Hematopoietic multipotent progenitor cell (in vitro differentiated cells): ENCODE measurements at regions not wholly inside any gene's neighbourhood (a gene's known extent, or its start where the extent isn't known, plus 50 kb on each side); places are given as distances from the start of the nearest gene placed in this dataset.
"Not testable (repeated sequence)": the region's sequence is repeated elsewhere in the genome, so short reads cannot be mapped to it uniquely, and the experiment has no call there.

Source experiments
- DNase-seq, 3 donors: peaks; one replicate each; pipeline ENCODE4 v3.0.0-alpha.2; 2011 to 2015; ENCODE audit warnings: low read depth in 2 of 3, low spot score in 2 of 3

GRCh38 chr5:79924936-79925893, 65.8 kb downstream of the MTX3 start:
- DNase-seq = peak in 1 of 3 donors; percentile 1

GRCh38 chr5:79923431-79923830, 67.6 kb downstream of the MTX3 start:
- DNase-seq = no peak

- no peak for DNase-seq
Measured at GRCh38 chr5:79922626-79923025, 68.4 kb downstream of the MTX3 start.

- DNase-seq = not testable (repeated sequence)
Measured at GRCh38 chr5:79907452-79907851, 83.6 kb downstream of the MTX3 start.

GRCh38 chr5:79902571-79902970, 88.5 kb downstream of the MTX3 start:
- not testable (repeated sequence) for DNase-seq

GRCh38 chr5:79901631-79902030, 89.4 kb downstream of the MTX3 start:
- no peak for DNase-seq

GRCh38 chr5:79898611-79899010, 92.5 kb downstream of the MTX3 start:
- no peak for DNase-seq

GRCh38 chr5:79893976-79894375, 97.1 kb downstream of the MTX3 start:
- DNase-seq = no peak

- no peak for DNase-seq
Measured at GRCh38 chr5:79893485-79893884, 97.6 kb downstream of the MTX3 start.

GRCh38 chr5:79890930-79891249, 100.2 kb downstream of the MTX3 start:
- no peak for DNase-seq

- no peak for DNase-seq
Measured at GRCh38 chr5:79890119-79890929, 100.7 kb downstream of the MTX3 start.

- DNase-seq = no peak
Measured at GRCh38 chr5:79888643-79889042, 102.4 kb downstream of the MTX3 start.

- DNase-seq = no peak
Measured at GRCh38 chr5:79886925-79887655, 104.0 kb downstream of the MTX3 start.

- DNase-seq = no peak
Measured at GRCh38 chr5:79886456-79886855, 104.6 kb downstream of the MTX3 start.

- not testable (repeated sequence) for DNase-seq
Measured at GRCh38 chr5:79879880-79880279, 111.2 kb downstream of the MTX3 start.

GRCh38 chr5:79878721-79879336, 112.2 kb downstream of the MTX3 start:
- DNase-seq = peak in 1 of 3 donors; percentile 15

GRCh38 chr5:79878136-79878679, 112.9 kb downstream of the MTX3 start:
- DNase-seq = no peak

GRCh38 chr5:79876456-79876855, 114.6 kb downstream of the MTX3 start:
- DNase-seq = no peak

GRCh38 chr5:79875230-79875629, 115.8 kb downstream of the MTX3 start:
- no peak for DNase-seq

- DNase-seq = no peak
Measured at GRCh38 chr5:79873187-79873586, 117.9 kb downstream of the MTX3 start.
